ENCODE measurements at regions not wholly inside any gene's neighbourhood (a gene's known extent, or its start where the extent isn't known, plus 50 kb on each side); places are given as distances from the start of the nearest gene placed in this dataset.

DNA sequence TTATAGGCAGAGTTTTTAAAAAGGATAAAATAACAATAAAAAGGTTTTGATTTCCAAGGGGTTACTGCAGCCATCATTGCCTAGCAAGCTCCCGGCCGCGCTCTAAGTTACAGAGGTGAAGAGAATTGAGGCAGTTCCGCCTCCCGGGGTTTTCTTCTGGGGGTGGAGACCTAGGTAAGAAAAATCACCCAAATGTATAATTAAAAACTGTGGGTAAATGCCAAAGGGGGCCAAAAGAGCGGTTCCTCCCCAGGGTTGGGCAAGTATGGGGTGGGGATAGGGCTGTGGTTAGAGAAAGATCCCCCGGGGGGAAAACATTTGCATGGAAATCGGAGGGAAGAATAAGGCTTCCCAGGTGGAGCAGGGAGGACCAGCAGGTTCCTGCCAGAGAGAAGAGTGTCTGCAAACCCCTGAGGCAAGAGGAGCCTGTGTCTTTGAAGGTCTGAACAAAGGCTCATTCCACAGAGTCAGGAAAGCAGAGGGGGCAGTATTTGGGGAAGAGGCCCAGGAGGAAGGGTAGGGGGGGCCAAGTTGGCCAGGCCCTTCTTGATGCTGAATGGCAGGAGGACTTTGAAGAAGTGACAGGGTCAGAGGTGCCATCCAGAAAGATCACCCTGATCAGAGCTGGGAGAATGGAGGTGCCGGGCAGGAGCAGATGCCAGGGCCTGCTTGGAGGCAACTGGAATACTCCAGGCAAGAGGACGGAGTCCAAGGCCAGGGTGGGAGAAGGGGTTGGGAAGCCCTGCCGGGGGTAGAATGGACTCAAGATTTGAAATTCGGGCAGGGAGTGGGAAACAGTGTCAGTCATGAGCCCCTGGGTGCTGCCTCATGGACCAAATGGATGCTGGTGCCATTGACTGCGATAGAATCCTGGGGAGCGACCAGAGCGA is 152.9 kb upstream of the RGMA start:
- no peak for TF ChIP-seq POLR2A (IDR thresholded peaks at IDR 0.05)
- TF ChIP-seq, protein P1, sequence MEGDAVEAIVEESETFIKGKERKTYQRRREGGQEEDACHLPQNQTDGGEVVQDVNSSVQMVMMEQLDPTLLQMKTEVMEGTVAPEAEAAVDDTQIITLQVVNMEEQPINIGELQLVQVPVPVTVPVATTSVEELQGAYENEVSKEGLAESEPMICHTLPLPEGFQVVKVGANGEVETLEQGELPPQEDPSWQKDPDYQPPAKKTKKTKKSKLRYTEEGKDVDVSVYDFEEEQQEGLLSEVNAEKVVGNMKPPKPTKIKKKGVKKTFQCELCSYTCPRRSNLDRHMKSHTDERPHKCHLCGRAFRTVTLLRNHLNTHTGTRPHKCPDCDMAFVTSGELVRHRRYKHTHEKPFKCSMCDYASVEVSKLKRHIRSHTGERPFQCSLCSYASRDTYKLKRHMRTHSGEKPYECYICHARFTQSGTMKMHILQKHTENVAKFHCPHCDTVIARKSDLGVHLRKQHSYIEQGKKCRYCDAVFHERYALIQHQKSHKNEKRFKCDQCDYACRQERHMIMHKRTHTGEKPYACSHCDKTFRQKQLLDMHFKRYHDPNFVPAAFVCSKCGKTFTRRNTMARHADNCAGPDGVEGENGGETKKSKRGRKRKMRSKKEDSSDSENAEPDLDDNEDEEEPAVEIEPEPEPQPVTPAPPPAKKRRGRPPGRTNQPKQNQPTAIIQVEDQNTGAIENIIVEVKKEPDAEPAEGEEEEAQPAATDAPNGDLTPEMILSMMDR (IDR thresholded peaks at IDR 0.05), result no peak

Measured in tibial nerve (tissue), 3 donors.